ENCODE measurements at regions not wholly inside any gene's neighbourhood (a gene's known extent, or its start where the extent isn't known, plus 50 kb on each side); places are given as distances from the start of the nearest gene placed in this dataset.
"Not testable (repeated sequence)": the region's sequence is repeated elsewhere in the genome, so short reads cannot be mapped to it uniquely, and the experiment has no call there.

DNA sequence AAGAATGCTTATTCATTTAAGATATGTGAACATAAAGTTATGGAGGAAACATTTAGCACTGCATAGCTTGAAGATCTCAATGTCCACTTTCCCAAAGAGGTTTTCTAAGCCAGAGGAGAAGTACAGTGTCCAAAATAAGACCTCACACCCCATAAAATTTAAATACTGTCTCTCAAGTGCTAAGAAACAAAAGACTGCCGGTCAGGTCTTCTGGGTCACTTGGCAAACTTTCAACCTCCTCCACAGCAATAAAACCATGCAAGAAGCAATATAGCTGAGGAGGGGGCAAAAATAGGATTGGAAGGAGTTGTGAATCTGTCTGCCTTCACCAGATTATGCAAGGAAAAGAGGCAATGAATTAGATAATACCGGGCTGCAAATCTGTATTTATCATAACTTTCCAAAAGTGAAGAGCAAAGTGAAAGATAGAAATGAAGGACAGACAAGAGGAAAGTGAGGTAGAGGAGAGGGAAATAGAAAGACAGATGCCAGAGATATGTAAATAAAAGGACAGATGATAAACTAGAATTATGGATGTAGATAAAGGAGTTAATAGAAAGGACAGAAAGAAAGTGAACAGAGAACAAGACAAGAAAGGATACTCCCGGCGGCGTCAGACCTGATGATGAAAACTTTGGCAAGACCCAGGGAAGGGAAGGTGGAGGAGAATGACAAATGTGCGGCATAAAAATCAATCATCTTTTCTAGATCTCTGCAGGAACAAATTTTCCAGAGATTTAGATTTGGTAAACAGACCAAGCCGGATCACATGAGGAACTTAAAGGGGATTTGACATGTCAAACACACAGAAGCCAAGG, 152.7 kb upstream of the FAM241A start:
- no peak for DNase-seq

DNA sequence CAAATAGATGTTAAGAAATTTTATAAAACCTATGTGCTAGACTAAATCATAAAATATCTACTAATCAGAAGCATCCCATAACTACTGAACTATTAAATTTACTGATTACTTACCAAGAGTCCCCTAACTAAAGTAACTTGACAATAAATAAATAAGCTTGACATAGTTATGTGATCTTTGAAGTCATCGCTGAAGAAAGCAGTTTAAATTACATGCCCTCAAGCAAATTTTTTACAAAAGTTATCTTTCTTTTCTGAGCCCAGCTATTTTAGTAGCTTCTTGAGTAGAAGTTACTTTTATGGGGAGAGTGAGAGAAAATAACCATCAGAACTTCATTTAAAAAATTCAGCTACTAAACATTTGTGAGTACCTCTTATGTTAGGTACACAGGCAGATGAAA, 150.9 kb upstream of the FAM241A start:
- DNase-seq, result no peak

DNA sequence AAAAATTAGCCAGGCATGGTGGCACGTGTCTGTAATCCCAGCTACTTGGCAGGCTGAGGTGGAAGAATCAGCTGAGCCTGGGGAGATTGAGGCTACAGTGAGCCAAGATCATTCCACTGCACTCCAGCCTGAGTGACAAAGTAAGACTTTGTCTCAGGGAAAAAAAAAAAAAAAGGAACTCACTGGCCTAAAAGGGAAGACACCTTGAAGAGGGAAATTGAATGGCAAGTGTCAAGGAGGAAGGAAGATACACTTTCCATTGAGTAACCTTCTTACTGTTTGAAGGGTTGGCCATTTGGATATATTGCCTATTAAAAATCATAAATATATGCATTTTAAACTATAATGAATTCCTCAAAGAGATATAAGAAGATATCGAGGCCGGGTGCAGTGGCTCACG, 147.5 kb upstream of the FAM241A start:
- DNase-seq, result no peak

DNA sequence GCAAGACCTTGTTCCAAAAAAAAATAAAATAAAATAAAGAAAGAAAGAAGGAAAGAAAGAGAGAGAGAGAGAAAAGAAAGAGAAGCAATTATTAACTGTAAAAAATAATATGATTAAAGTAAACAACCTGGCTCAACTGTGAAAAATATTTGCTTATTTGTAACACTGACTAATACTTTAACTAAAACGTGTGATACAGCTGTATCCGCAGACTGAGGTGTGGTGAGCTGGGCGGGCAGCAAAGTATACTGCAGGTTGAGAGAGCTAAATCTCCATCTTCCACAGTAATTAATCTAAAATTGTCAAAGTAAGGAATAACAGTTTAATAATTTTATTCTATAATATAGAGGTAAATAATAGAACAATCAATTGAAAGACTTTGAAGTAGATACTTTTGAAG, 145.5 kb upstream of the FAM241A start:
- no peak for DNase-seq

DNA sequence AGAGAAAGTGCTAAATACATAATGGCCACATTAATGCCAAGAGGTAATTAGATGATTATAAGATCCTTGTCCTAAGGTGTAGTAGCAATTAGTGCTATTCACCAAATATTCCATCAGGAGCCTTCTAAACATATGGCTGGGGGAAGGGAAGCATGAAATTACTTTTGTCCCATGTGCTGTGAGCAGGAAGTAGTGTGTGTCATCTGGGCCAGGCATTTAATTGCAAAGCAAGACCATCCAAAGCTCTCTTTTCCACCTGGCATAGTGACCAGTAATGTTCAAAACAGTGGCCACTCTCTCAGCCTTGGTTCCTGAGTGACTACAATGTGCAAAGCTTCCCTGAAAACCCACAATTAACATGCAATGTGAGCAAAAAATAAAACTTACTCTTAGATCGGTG, 144.2 kb upstream of the FAM241A start:
- no peak for DNase-seq

DNA sequence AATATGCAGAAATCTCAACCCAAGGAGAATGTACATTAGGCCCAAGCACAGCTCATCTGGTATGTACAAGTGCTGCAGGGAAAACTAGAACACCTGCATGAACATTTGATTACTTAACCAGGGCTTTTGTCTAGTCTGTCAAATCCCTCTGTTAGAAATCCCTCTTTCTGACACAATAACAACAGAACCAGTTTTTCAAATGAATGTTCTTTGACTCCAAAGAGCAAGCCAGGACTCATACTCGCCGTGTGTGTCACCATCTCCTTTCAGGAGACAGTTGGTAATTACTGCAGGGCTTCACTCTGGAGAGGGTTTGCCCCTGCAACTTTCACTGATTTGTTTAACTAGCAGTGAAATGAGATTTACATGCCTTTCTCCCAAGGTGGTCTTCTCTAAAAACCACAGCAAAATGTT, 143.0 kb upstream of the FAM241A start:
- no peak for DNase-seq

DNA sequence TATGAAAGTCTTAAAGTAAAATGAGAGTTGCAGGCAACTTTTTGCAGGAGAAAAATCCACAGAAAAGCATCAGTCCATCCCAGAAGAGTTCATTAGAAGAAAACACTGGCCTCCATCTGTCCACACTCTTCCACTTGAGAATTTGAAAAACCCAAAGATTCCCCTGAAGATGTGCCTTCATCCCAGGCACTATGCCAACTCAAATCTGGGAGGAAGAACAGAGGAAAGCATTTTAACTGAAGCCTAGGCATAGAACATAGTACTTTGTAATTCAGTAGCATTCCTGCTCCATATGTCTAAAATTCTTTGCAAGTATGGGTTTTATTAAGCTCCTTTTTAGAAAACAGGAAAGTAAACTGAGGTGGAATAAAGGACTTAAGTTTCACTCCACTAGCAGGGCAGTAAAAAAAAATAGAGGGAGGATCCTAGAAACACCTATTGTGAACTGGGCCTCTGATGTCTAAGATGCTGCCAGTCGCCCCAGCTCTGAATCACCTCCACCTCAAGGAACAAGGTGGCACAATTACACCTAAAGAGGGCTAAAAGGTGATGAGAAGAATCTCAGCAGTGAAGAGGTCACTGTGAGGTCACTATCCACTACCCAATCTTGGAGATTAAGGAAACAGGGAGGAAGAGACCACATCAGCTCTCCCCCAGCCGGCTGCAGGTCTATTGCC, 141.9 kb upstream of the FAM241A start:
- no peak for DNase-seq

DNA sequence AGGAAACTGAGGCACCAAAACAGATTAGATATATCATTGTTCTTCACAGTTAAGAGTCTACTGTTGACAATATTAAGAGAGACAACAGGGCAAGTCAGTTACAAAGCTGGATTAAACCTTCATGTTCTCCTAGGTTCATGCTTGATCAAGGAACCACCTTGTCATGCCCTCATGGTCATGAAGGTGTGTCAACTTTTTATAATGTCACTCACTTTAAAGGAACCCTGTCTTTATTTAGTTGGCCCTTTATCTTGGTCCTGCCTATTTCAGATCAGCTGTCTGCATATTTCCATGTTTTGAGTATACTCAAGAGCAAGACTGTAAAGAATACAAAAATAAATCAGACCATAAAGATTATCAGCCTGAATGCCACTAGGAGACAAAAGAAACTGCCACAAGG, 140.2 kb upstream of the FAM241A start:
- no peak for DNase-seq

DNA sequence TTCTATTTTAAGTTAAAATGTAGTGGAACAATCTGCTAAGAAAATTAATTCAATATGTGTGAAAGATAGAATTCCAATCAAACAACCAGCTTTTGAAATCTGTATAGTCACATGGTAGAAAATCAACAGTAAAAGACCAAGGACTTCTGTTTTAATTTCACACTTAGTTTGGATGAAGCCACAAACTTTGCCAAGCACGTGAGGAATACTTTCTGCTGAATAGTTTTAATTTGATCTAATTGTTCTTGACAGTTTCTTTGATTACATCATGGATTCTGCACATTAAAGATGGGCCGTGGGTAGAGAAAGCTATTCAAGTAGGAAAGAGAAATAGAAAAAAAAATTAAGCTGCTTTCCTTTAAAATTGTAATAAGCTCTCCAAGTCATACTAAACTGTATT, 137.9 kb upstream of the FAM241A start:
- no peak for DNase-seq

DNA sequence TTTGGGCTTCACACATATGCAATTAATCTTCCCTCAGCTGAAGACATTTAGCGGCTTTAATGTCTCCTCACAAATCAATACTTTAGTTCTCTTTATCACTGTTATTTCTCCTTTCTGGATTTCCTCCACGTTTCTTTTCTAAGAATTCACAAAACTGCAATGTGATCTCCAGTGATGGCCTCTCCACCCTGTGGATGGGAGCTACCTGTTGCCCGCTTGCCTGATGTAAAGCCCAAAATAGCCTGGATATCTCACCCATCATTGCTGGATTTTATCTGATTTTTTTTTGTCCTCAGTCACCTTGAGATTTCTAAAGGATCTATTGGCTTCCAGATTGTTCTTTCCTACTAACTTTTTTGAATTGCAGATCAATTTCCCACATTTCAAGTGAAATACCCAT, 129.3 kb upstream of the FAM241A start:
- no peak for DNase-seq

DNA sequence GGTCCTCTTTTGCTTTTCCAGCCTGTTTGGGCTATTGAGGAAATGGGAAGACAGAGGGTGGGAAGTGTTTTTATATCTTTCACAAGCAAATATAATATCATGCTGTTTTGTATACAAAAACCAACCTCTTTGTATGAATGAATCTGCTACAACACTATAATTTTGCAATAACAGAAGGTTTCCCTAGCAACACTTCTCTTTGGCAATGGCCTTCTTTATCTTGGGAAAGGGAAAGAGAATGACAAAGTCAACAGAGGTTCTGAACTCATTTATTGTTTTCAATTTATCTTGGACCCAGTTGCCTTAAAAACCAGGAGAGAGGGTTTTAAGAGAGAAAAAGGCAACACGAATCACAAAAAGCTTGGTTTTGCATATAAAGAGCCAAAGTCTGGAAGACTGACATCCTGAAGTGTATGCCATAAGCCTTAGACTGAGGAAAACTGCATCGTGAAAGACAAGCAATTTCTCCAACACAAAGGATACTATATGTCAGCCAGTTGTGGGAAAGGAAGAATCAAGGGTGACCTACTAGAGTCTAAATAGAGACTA, 121.8 kb upstream of the FAM241A start:
- no peak for DNase-seq

DNA sequence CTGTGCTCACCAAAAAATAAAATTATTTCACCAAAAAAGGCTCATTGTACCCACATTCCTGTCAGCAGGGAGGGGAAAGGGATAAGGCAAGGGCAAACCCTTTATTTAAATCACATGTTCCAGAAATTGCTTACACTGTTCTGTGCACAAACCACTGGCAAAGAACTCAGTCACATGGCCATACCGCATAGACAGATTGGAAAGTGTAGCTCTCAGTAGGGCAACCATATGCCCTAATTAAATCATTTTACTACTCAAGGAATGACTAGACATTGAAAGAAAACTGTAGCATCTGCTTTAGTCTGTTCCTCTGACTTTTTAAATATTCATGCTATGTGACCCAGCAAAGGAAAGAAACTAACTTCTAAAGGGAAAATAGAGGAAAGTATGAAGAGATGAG, 119.2 kb upstream of the FAM241A start:
- no peak for DNase-seq

DNA sequence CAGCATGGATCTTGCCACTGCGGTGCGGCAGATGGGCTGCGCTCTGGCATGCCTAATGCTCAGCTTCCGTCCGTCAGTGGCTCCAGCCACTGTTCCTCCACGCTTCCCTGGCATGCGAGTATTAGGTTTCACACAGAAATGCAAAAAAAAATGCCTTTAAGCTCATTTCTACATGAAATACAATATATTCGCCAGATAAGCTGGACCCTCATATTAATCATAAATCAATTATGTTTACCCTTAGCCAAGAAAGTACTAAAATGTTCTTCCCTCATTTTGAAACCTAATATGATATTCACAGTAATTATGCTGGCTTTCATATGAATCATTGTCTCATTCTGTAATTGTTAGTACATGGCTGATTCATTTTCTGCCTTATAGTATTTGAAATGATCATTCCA, 115.5 kb upstream of the FAM241A start:
- no peak for DNase-seq

DNA sequence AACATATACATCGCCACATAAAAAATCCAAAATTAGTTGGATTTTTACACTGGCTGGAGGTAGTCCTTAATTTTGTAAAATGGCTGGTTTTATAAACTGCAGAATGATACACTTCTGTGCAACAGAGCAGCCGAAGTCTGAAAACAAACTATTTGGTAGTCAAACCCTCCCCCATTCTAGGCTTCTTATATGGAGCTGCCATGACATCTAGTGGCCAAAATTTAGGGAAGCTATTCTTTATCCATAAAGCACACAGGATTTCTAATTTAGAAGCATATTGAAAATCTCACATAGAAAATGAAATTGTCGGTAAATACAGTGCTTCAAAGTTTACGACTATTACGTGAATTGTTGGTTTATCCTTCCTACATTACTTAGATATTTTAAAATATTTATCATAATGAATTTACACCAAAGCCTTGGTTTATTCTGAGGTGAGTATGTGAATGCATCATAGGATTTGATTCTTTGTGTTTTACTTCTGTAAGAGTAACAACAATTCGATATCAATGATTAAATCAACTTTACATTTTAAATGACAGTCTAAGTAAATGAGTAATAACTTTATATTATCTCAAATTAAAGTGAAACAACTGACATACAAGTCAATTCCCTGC, 113.4 kb upstream of the FAM241A start:
- no peak for DNase-seq

DNA sequence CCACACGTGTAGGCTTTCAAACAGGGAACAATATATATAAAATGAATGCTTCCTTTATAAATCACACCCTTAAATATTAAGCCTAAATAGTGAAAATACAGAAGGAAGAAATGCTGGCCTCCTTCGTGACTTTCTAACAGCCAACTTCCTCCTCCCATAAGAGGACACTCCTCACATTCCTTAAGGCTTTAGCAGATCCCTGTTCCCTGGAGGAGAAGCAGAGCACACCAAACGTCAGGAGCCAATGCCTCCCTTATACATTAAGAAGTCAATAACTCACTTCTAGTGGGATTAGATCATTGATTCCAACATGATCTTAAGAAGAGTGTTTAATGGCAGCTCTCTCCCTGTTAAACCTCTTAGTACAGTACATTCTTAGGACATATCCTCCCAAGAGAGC, 108.4 kb upstream of the FAM241A start:
- no peak for DNase-seq

DNA sequence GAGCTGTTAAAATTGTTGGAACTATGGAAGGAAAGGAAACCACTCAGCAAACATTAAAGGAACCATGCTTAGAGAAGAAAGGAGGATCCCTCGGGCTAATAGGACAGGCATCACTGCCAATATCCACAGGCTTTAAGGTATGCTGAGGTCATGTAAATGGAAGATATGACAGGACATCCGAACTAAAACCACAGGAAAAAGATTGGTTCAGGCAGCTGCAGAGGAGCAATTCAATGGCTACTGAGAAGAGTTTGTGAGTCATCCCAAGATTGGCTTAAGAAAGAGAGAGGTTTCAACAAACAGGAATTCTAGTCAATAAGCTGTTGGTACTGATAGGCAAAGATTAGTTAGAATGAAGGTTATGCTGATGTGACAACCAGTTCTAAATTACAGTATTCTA, 106.4 kb upstream of the FAM241A start:
- DNase-seq, result no peak

DNA sequence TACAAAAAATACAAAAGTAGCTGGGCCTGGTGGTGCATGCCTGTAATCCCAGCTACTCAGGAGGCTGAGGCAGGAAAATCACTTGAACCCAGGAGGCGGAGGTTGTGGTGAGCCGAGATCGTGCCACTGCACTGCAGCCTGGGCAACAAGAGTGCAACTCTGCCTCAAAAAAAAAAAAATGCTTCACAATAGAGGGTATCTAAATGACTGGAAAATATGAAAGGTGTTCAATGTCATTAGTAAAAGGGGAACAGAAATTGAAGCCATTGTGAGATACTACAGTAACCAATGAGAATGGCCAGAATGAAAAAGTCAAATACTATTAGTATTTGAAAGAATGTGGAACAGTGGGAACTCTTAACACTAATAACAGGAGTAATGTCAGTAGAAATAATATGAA, 96.1 kb upstream of the FAM241A start:
- DNase-seq, result not testable (repeated sequence)

DNA sequence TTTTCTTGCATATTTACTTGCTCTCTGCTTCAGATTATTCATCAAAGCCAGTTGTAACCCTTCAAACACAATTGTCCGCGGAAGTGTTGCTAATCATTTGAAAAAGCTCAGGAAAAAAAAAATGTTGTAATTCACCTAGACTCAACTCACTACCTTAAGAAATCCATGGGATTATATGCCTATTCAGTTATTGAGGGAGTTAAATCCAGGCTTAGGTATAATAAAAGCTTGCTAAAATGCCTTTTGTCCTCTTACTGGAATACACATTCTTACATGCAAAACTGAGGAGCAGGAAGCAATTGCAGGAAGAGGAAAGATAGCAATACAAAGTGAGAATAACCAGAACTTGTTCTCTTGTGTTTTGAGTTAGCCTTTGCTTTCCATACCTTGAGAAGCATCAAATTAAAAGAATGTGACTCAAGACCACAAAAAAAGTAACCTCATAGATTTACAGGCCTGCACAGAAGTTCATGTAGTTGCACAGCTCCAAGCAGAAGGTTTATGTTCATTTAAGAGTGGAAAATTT, 91.4 kb upstream of the FAM241A start:
- no peak for DNase-seq

DNA sequence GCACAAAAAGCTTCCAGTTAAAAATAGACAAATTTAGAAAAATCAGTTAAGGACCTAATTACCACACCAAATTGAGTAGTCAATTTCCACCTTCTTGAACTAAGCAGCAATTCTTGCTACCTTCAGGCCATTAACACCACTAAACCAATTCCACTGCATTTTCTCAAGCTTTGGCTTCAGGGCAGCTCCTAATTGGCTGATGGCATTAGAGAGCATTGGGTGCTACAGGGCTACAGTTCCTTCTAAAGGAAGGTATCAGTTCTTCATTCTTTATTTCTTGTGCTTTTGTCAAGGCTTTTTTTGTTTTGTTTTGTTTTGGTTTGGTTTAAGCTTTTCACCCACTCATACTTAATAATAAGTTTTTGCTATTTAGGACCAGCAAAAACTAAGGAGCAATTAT, 90.2 kb upstream of the FAM241A start:
- no peak for DNase-seq

DNA sequence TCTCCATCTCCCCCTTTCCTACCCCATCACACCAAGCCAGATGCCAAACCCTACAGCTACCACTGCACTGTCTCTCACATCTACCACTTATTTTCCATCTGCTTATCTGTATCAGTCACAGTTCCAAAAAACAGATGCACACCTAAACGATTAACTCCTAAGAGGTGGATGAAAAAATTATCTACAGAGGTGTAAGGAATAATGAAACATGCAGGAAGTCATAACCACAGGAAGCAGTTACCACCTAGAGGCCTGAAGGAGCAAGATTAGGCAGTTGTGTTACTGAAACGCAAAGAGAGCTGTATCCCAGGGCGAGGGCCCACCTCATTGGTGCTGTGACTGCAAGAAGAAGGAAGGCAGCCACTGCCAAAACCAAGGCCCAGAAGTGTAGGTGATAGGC, 87.8 kb upstream of the FAM241A start:
- DNase-seq, result no peak

DNA sequence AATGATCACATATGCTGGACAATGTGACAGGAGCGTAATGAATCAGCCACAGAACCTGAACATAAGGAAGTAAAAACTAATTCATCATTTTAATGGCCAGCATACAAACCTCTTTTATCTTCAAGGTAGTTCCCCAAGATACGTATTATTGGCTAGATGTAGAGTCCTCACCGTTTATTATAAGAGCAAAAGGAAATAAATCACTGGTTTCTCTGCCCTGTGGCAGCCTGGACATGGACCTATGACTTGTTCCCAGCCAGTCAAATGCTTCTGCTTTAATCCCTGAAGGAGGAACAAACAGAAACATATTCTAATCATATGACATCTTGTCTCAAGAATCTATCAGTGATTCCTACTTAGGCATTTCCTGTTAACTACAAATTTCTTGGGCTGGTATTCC, 86.8 kb upstream of the FAM241A start:
- no peak for DNase-seq

DNA sequence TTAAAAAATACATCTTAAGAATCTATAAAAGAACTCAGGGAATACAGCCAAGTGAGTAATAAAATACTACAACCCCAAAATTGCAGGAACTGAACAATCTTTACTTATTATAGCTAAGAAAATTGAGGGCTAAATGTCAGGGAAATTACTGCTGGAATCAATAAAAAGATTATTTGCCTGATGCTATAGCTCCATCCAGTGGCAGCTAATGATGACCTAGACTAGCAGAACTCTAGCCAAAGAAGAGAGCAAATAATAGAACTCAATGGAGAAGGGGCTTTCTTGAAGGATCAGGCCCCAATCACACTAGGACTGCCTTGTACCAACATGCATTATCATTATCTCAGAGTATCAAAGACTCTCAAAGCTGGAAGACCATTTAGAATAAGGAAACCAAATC, 85.0 kb upstream of the FAM241A start:
- DNase-seq, result no peak

DNA sequence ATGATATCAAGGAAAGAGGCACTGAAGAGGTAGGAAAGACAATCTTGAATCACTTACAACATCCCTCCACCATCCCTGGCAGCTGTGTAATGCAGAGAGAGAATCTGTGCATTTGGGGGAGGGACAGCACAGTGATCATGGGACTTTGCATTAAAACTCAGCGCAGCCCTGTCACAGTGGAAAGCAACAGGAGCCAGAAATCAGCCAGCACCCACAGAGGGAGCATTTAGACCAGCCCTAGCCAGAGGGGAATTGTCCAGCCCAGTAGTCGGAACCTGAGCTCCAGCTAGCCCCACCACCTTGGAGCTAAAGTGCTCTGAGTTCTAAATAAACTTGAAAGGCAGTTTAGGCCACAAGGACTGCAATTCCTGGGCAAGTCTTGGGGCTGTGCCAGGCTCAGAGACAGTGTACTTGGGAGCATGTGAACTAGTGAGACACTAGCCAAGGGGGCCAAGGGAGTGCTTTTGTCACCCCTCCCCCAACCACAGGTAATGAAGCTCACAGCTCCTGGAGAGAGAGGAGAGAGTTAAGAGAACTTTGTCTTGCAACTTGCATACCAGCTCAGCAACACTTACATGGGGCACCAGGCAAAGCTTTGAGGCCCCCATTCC, 83.9 kb upstream of the FAM241A start:
- no peak for DNase-seq

Data from NCI-H2029 (cell line).